Common myeloid progenitor, CD34-positive (primary cell): ENCODE measurements at regions not wholly inside any gene's neighbourhood (a gene's known extent, or its start where the extent isn't known, plus 50 kb on each side); places are given as distances from the start of the nearest gene placed in this dataset.

Experiments
- CTCF ChIA-PET: fragments of 350-600 bp; sonication (Branson Sonifier 250); formaldehyde crosslinking; loops from one replicate; lab custom pipeline; 2021; ENCODE audit warnings: antibody characterized with exemption; lab: Charles Lee
- POLR2A ChIA-PET: fragments of 350-600 bp; sonication (Branson Sonifier 250); formaldehyde crosslinking; loops from one replicate; lab custom pipeline; 2021; ENCODE audit warnings: antibody characterized with exemption; lab: Charles Lee
- DNase-seq, 3 donors: peaks; one replicate each; pipeline versions ENCODE4 v3.0.0 to v3.0.0-alpha.2; 2013
- H3K27ac ChIP-seq, 2 experiments: 1 replicate in 1 of 2; 2 replicates in 1 of 2; pipeline ENCODE4 v1.7.0; 2013; ENCODE audit warnings: inconsistent platforms in 2 of 2, low read length in 2 of 2, mild to moderate bottlenecking in 2 of 2, low read depth in 1 of 2, moderate library complexity in 1 of 2; ENCODE audit not compliant: severe bottlenecking in 2 of 2, insufficient read depth in 1 of 2, poor library complexity in 1 of 2
- H3K27me3 ChIP-seq, 5 experiments: replicated peaks in 2 of 5; 1 replicate in 3 of 5; 2 replicates in 2 of 5; pipeline versions ENCODE4 v1.6.1 to v1.7.0; 2013; ENCODE audit warnings: low read length in 4 of 5, mild to moderate bottlenecking in 2 of 5, moderate library complexity in 2 of 5, inconsistent platforms in 1 of 5; ENCODE audit not compliant: insufficient read depth in 5 of 5, control insufficient read depth in 4 of 5
- H3K36me3 ChIP-seq, 4 experiments: 1 replicate in 2 of 4; 2 replicates in 2 of 4; pipeline versions ENCODE4 v1.6.1 to v1.7.0; 2013; ENCODE audit warnings: low read length in 3 of 4, control low read depth in 1 of 4, mild to moderate bottlenecking in 1 of 4; ENCODE audit not compliant: control insufficient read depth in 4 of 4, insufficient read depth in 4 of 4
- H3K4me1 ChIP-seq, 4 experiments: 1 replicate in 3 of 4; 2 replicates in 1 of 4; pipeline versions ENCODE4 v1.6.1 to v1.7.1; 2013; ENCODE audit warnings: low read length in 3 of 4, mild to moderate bottlenecking in 3 of 4, control low read depth in 1 of 4, inconsistent platforms in 1 of 4, moderate library complexity in 1 of 4; ENCODE audit not compliant: control insufficient read depth in 4 of 4, insufficient read depth in 4 of 4; ENCODE audit errors: control extremely low read depth in 1 of 4
- H3K4me3 ChIP-seq, 7 experiments: 1 replicate in 4 of 7; 2 replicates in 3 of 7; pipeline versions ENCODE4 v1.5.1 to v1.7.0; 2013; ENCODE audit warnings: mild to moderate bottlenecking in 7 of 7, low read length in 6 of 7, moderate library complexity in 6 of 7, inconsistent platforms in 2 of 7, low read depth in 2 of 7, control low read depth in 1 of 7; ENCODE audit not compliant: insufficient read depth in 4 of 7, control insufficient read depth in 1 of 7; ENCODE audit errors: extremely low read depth in 1 of 7
- H3K9me3 ChIP-seq, 5 experiments: 1 replicate in 4 of 5; 2 replicates in 1 of 5; pipeline versions ENCODE4 v1.6.1 to v1.7.1; 2013; ENCODE audit warnings: low read length in 4 of 5, mild to moderate bottlenecking in 2 of 5, inconsistent platforms in 1 of 5, low read depth in 1 of 5, moderate library complexity in 1 of 5; ENCODE audit not compliant: control insufficient read depth in 4 of 5, insufficient read depth in 2 of 5; ENCODE audit errors: control extremely low read depth in 1 of 5
- WGBS: methylation state at CpG from one replicate; pipeline ENCODE4 v1.1.5; 2013; ENCODE audit not compliant: insufficient coverage; 5-methylcytosine and 5-hydroxymethylcytosine counted together

DNA sequence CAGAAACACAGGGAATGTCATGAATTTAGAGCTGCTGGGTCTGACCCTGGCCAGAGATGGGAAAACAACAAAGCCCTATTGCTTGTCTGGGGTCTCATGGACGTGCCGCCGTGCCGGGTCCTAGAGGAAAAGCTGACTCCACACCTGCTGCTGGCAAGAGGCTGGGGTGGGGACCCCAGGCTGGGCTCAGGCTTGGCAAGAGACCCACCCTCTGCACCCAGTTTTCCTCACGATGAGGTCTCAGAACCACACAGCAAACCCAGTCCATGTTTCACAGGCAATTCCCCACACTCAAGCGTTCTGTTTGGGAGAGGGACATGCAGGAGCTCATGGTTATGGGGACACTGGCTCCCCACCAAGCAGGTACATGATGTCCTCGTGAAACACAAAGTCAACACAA is 367.3 kb upstream of the SALL3 start:
- WGBS, result 92% methylated on average over 7 of the region's 7 CpGs
- Histone ChIP-seq H3K9me3 (peaks cover 0 to 7% (median 1%) of the 10 kb centered on the region in 5 experiments), H3K4me3 (no peak overlapping the region), H3K27ac (no peak overlapping the region), H3K27me3 (peaks cover 0 to 2% (median 0%) of the 10 kb centered on the region in 5 experiments), H3K4me1 (no peaks in the 10 kb centered on the region), H3K36me3 (no peaks in the 10 kb centered on the region)
- ChIA-PET CTCF (no interaction called here), POLR2A (no interaction called here)
- no peak for DNase-seq

DNA sequence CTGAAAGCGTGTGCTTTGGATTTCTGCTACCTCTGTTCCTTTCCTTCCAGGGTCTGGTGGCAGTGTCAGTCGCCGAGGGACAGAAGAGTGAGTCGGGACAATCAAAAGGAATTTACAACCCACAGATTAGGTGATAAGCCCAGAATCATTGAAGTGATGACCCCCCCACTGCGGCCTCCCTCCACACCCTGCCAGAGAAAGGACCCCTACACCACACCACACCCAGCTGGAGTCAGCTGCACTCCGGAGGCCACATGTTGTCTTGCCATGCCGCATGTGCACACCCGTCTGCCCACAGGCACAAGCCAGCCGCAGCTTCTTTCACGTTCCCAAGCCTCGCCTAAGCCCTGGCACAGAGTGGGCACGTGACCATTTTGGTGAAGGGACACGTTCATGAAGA is 366.8 kb upstream of the SALL3 start:
- H3K4me3 ChIP-seq, result no peak overlapping the region
- peaks cover 0 to 7% (median 1%) of the 10 kb centered on the region in 5 experiments for H3K9me3 ChIP-seq
- no peaks in the 10 kb centered on the region for H3K4me1 ChIP-seq
- no peaks in the 10 kb centered on the region for H3K36me3 ChIP-seq
- no peaks in the 10 kb centered on the region for H3K27me3 ChIP-seq
- no peak overlapping the region for H3K27ac ChIP-seq
- no peak for DNase-seq
- CTCF ChIA-PET, result no interaction called here
- POLR2A ChIA-PET, result no interaction called here
- 94% methylated on average over 10 of the region's 13 CpGs for WGBS

DNA sequence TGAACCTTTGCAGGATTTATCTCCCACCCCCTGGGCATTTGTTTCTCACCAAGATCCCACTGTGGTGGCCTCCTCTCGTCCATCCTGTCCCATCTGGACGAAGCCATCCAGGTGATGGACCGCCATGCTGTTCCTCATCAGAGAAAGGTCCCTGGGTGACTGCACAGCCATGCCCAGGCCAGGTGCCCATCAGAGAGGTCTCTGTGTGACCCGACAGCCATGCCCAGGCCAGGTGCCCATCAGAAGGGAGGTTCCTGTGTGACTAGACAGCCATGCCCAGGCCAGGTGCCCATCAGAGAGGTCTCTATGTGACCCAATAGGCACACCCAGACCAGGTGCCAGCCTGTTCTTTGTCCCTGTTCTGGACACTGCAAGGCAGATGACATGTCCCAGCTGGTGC is 360.9 kb upstream of the SALL3 start:
- WGBS, result 100% methylated on average over 4 of the region's 4 CpGs
- Histone ChIP-seq H3K27ac (no peak overlapping the region), H3K4me3 (no peak overlapping the region), H3K36me3 (no peaks in the 10 kb centered on the region), H3K9me3 (peaks cover 0 to 13% (median 1%) of the 10 kb centered on the region in 5 experiments), H3K27me3 (peaks cover 0 to 30% (median 5%) of the 10 kb centered on the region in 5 experiments), H3K4me1 (no peaks in the 10 kb centered on the region)
- ChIA-PET CTCF (interaction anchor here (1.2 kb wide), 1 partner anchor 13 kb away, joined by 5 read pairs; no protein-coding TSS in a partner anchor), POLR2A (no interaction called here)
- no peak for DNase-seq

DNA sequence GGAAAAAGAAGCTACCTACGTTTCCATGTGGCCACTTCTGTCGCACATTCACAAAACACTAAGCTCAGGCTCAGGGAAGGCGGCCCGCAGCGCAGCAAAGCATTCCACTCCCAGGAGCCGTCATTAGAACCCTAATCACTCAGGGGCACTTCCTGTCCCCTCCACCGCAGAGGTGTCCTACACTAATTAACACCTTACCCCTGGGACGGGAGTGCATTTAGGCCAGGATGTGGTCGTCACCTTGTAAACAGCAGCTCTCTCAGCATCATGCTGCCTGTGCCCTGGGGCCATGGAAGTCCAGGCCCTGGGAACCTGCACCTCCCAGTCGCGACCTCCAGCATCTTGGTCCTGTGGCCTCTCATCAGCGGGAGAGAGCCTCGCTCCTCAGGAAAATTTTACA is 359.8 kb upstream of the SALL3 start:
- Histone ChIP-seq H3K9me3 (peaks cover 0 to 13% (median 1%) of the 10 kb centered on the region in 5 experiments), H3K27me3 (peaks cover 0 to 41% (median 7%) of the 10 kb centered on the region in 5 experiments), H3K36me3 (no peaks in the 10 kb centered on the region), H3K4me3 (no peak overlapping the region), H3K27ac (no peak overlapping the region), H3K4me1 (no peaks in the 10 kb centered on the region)
- CTCF ChIA-PET, result no interaction called here
- WGBS, result 63% methylated on average over 11 of the region's 13 CpGs
- POLR2A ChIA-PET, result no interaction called here
- no peak for DNase-seq

DNA sequence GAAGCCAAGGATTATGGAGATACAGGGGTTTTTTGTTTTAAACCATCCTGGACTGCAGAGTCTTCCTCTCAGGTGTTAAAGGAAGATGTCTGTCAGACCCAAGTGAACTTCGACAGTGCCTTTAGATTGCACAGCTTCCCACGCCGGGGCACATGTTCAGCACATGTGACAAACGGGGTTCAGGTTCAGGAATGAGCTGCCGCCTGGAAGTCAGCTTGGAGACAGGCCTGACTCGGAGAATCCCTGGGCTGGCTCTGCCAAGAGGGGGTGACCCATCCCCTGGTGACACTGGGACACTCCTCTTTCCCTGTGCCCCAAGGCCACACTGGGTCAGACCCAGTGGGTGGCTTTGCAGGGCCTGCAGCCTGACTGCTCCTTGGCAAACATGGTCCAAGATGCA is 359.3 kb upstream of the SALL3 start:
- no peak for DNase-seq
- peaks cover 0 to 46% (median 9%) of the 10 kb centered on the region in 5 experiments for H3K27me3 ChIP-seq
- H3K9me3 ChIP-seq, result peaks cover 0 to 13% (median 1%) of the 10 kb centered on the region in 5 experiments
- 97% methylated on average over 6 of the region's 6 CpGs for WGBS
- ChIA-PET POLR2A (no interaction called here), CTCF (interaction anchor here (0.6 kb wide), 1 partner anchor 19 kb away, joined by 3 read pairs; no protein-coding TSS in a partner anchor)
- H3K4me1 ChIP-seq, result no peaks in the 10 kb centered on the region
- H3K27ac ChIP-seq, result no peak overlapping the region
- no peaks in the 10 kb centered on the region for H3K36me3 ChIP-seq
- no peak overlapping the region for H3K4me3 ChIP-seq

DNA sequence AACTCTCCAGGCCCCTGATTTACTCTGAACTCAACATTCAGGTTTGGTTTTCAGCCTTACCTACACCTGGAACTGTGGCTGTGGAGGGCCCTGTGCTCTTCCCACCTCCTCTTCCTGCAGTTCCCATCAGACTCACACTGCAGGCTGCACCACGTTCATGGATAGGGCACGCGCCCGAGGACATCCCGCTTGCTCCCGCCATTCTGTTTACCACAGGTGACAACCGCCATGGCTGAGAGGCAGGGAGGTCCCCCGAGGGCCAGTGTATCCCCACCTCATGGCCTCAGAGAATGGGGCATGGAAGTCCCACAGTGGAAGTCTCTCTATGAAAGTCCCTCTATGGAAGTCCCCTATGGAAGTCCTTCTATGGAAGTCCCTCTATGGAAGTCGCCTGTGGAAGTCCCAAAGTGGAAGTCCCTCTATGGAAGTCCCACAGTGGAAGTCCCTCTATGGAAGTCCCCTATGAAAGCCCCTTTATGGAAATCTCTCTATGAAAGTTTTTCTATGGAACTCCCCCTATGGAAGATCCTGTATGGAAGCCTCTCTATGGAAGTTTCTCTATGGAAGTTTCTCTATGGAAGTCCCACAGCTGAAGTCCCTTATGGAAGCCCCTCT is 358.4 kb upstream of the SALL3 start:
- Histone ChIP-seq H3K27ac (no peak overlapping the region), H3K36me3 (no peaks in the 10 kb centered on the region), H3K4me3 (no peak overlapping the region), H3K4me1 (no peaks in the 10 kb centered on the region), H3K27me3 (peaks cover 0 to 48% (median 9%) of the 10 kb centered on the region in 5 experiments), H3K9me3 (peaks cover 0 to 9% (median 0%) of the 10 kb centered on the region in 5 experiments)
- POLR2A ChIA-PET, result no interaction called here
- WGBS, result 93% methylated on average over 4 of the region's 9 CpGs
- no peak for DNase-seq
- CTCF ChIA-PET, result interaction anchor here (0.6 kb wide), 1 partner anchor 20 kb away, joined by 3 read pairs; no protein-coding TSS in a partner anchor

DNA sequence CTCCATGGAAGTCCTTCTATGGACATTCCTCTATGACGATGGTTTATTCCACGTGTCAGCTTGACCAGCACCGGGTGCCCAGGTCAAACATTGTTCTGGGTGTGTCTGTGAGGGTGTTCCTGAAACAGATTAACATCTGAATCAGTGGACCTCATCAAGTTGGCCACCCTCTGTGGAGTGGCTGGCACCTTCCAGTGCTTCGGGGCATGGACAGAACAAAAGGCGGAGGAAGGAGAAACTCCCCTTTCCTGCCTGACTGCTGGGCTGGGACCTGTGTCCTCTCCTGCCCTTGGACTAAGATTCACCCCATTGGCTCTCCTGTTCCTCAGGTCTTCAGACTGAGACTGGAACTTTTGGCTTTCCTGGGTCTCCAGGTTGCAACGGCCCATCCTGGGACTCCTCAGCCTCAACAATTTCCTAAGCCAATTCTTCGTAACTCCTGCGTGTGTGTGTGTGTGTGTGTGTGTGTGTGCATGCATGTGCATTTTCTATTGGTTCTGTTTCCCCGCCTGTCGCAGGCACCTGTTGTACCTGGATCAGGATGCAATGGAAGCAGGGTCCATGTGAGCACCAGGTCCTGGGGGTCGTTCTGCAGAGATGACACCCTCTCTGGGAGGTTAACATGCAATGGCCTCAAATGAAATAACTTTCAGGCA is 357.2 kb upstream of the SALL3 start:
- no peak overlapping the region for H3K4me3 ChIP-seq
- no peaks in the 10 kb centered on the region for H3K36me3 ChIP-seq
- peaks cover 0 to 49% (median 12%) of the 10 kb centered on the region in 5 experiments for H3K27me3 ChIP-seq
- DNase-seq, result no peak
- ChIA-PET POLR2A (no interaction called here), CTCF (no interaction called here)
- H3K27ac ChIP-seq, result no peak overlapping the region
- no peaks in the 10 kb centered on the region for H3K4me1 ChIP-seq
- H3K9me3 ChIP-seq, result peaks cover 0 to 6% (median 0%) of the 10 kb centered on the region in 5 experiments
- WGBS, result 90% methylated on average over 6 of the region's 11 CpGs
